Breast epithelium (tissue), 4 donors: ENCODE measurements at regions not wholly inside any gene's neighbourhood (a gene's known extent, or its start where the extent isn't known, plus 50 kb on each side); places are given as distances from the start of the nearest gene placed in this dataset.

Source experiments
- DNase-seq, 2 donors: peaks; one replicate each; pipeline ENCODE4 v3.0.0-alpha.2; 2019; ENCODE audit warnings: low spot score in 2 of 2
- H3K27ac ChIP-seq, 2 donors: fragments of 200-600 bp; sonication (generic) in 1 of 2; one replicate each; pipeline ENCODE4 v1.5.1; 2016 to 2019; ENCODE audit warnings: mild to moderate bottlenecking in 1 of 2
- H3K27me3 ChIP-seq, 2 donors: fragments of 200-600 bp; sonication (generic) in 1 of 2; one replicate each; pipeline versions ENCODE4 v1.5.1 to v1.6.0; 2017 to 2019; ENCODE audit warnings: control low read depth in 1 of 2, mild to moderate bottlenecking in 1 of 2
- H3K36me3 ChIP-seq: fragments of 200-600 bp; one replicate; pipeline ENCODE4 v1.5.1; 2019
- H3K4me1 ChIP-seq, 2 donors: fragments of 200-600 bp; sonication (generic); one replicate each; pipeline ENCODE4 v1.5.1; 2016 to 2019; ENCODE audit warnings: control low read depth in 1 of 2
- H3K4me3 ChIP-seq, 3 donors: fragments of 200-600 bp; sonication (generic); 1 replicate in 2 of 3; 2 replicates in 1 of 3; pipeline ENCODE4 v1.5.1; 2016 to 2019; ENCODE audit warnings: mild to moderate bottlenecking in 3 of 3, moderate library complexity in 2 of 3
- H3K9me3 ChIP-seq, 2 donors: fragments of 200-600 bp; sonication (generic) in 1 of 2; one replicate each; pipeline ENCODE4 v1.5.1; 2016 to 2019; ENCODE audit warnings: control low read depth in 1 of 2
- CTCF ChIP-seq, 3 donors: fragments of 450-650 bp; IDR thresholded peaks; one replicate each; pipeline ENCODE4 v1.5.1; 2016 to 2017; ENCODE audit warnings: antibody characterized with exemption in 3 of 3, mild to moderate bottlenecking in 3 of 3, moderate library complexity in 3 of 3
- POLR2A ChIP-seq: fragments of 450-650 bp; IDR thresholded peaks from one replicate; pipeline ENCODE4 v1.6.1; 2016; ENCODE audit warnings: antibody characterized with exemption, mild to moderate bottlenecking, moderate library complexity
- POLR2AphosphoS5 ChIP-seq, 3 donors: sonication (generic); formaldehyde crosslinking; IDR thresholded peaks; one replicate each; pipeline ENCODE4 v1.6.1; 2017; ENCODE audit warnings: antibody characterized with exemption in 3 of 3
- intact Hi-C: fragments of 100-400 bp; cut with DNase I; formaldehyde crosslinking; loops from one replicate; pipeline ENCODE4 v1.15.1; 2023; ENCODE audit warnings: low total_unique reads

- intact Hi-C loops, result no loop called here
- H3K4me1 ChIP-seq, result no peaks in the 10 kb centered on the region
Measured at GRCh38 chr5:117072439-117072838, 497.8 kb upstream of the SEMA6A start.

GRCh38 chr5:117065800-117066199 lies 491.2 kb upstream of the SEMA6A start:
- no peaks in the 10 kb centered on the region for H3K36me3 ChIP-seq
- no peak for DNase-seq
- intact Hi-C loops, result no loop called here
- H3K4me1 ChIP-seq, result no peaks in the 10 kb centered on the region
- no peak overlapping the region for H3K4me3 ChIP-seq
- H3K27ac ChIP-seq, result no peak overlapping the region
- peaks cover 0 to 10% of the 10 kb centered on the region in 2 donors for H3K9me3 ChIP-seq
- no peaks in the 10 kb centered on the region for H3K27me3 ChIP-seq
- TF ChIP-seq POLR2AphosphoS5 (IDR thresholded peaks at IDR 0.05), result no peak

More at GRCh38 chr5:117072439-117072838, 497.8 kb upstream of the SEMA6A start:
- no peak overlapping the region for H3K27ac ChIP-seq
- H3K36me3 ChIP-seq, result no peaks in the 10 kb centered on the region
- peaks cover 7 to 35% of the 10 kb centered on the region in 2 donors for H3K9me3 ChIP-seq
- TF ChIP-seq POLR2A (no peak), POLR2AphosphoS5 (IDR thresholded peaks at IDR 0.05) (no peak), CTCF (IDR thresholded peaks at IDR 0.05) (no peak)
- DNase-seq, result no peak
- no peak overlapping the region for H3K4me3 ChIP-seq
- H3K27me3 ChIP-seq, result no peaks in the 10 kb centered on the region

- Histone ChIP-seq H3K4me3 (no peak overlapping the region), H3K9me3 (peaks cover 0 to 6% of the 10 kb centered on the region in 2 donors), H3K27me3 (no peaks in the 10 kb centered on the region), H3K36me3 (no peaks in the 10 kb centered on the region), H3K4me1 (no peaks in the 10 kb centered on the region), H3K27ac (no peak overlapping the region)
- intact Hi-C loops, result no loop called here
- DNase-seq, result no peak
- no peak for TF ChIP-seq CTCF (IDR thresholded peaks at IDR 0.05)
- no peak for TF ChIP-seq POLR2AphosphoS5 (IDR thresholded peaks at IDR 0.05)
- TF ChIP-seq POLR2A, result no peak
Measured at GRCh38 chr5:117065161-117065560, 490.5 kb upstream of the SEMA6A start.

- no peak for DNase-seq
- no peak for TF ChIP-seq POLR2A
- TF ChIP-seq POLR2AphosphoS5 (IDR thresholded peaks at IDR 0.05), result no peak
- TF ChIP-seq CTCF (IDR thresholded peaks at IDR 0.05), result no peak
- Histone ChIP-seq H3K36me3 (no peaks in the 10 kb centered on the region), H3K4me1 (no peaks in the 10 kb centered on the region), H3K27me3 (no peaks in the 10 kb centered on the region), H3K9me3 (no peaks in the 10 kb centered on the region), H3K4me3 (no peak overlapping the region), H3K27ac (no peak overlapping the region)
- intact Hi-C loops, result no loop called here
Measured at GRCh38 chr5:117060099-117060498, 485.5 kb upstream of the SEMA6A start.

GRCh38 chr5:117058740-117059139 lies 484.1 kb upstream of the SEMA6A start:
- no peaks in the 10 kb centered on the region for H3K4me1 ChIP-seq
- H3K27ac ChIP-seq, result no peak overlapping the region
- TF ChIP-seq CTCF (IDR thresholded peaks at IDR 0.05) (no peak), POLR2A (no peak), POLR2AphosphoS5 (IDR thresholded peaks at IDR 0.05) (no peak)
- H3K9me3 ChIP-seq, result no peaks in the 10 kb centered on the region
- intact Hi-C loops, result no loop called here
- DNase-seq, result no peak
- H3K36me3 ChIP-seq, result no peaks in the 10 kb centered on the region
- no peaks in the 10 kb centered on the region for H3K27me3 ChIP-seq
- no peak overlapping the region for H3K4me3 ChIP-seq

GRCh38 chr5:117055517-117055916 lies 480.9 kb upstream of the SEMA6A start:
- Histone ChIP-seq H3K27me3 (no peaks in the 10 kb centered on the region), H3K9me3 (no peaks in the 10 kb centered on the region), H3K4me3 (no peak overlapping the region), H3K4me1 (no peaks in the 10 kb centered on the region), H3K27ac (no peak overlapping the region), H3K36me3 (no peaks in the 10 kb centered on the region)
- no peak for DNase-seq
- intact Hi-C loops, result no loop called here
- no peak for TF ChIP-seq POLR2A
- no peak for TF ChIP-seq CTCF (IDR thresholded peaks at IDR 0.05)
- no peak for TF ChIP-seq POLR2AphosphoS5 (IDR thresholded peaks at IDR 0.05)
